NCI-H2081 treated with DMSO at 0.1 percent for 48 hours (cell line): ENCODE measurements at regions not wholly inside any gene's neighbourhood (a gene's known extent, or its start where the extent isn't known, plus 50 kb on each side); places are given as distances from the start of the nearest gene placed in this dataset.
"Not testable (repeated sequence)": the region's sequence is repeated elsewhere in the genome, so short reads cannot be mapped to it uniquely, and the experiment has no call there.

Experiments
- DNase-seq: peaks from one replicate; lab custom pipeline; 2025; lab: John Stamatoyannopoulos, UW

GRCh38 chr4:188665491-188666457 is 526.5 kb downstream of the TRIML1 start:
- DNase-seq, result no peak

- not testable (repeated sequence) for DNase-seq
These were observed 539.5 kb downstream of the TRIML1 start for GRCh38 chr4:188678691-188679090.

- DNase-seq, result no peak
These were observed 540.9 kb downstream of the TRIML1 start for GRCh38 chr4:188680004-188680666.

DNA sequence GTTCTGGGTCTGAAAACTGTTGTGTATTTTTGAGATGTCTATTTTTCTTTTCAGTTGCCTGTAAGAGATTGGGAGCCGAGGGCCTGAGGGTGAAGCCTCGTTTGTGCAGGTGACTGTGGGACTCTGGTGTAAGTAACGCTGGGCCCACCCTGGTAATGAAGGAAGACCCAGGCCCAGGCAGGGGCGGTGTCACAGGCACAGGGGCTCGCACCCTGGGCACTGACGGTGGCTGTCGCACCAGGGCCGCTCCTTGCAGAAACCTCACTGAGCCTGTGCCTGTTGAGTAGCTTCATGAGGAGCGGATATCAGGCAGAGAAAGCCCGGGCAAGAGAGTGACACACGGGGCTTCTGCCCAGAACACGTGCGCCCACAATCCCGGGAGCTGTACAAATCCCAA is 541.4 kb downstream of the TRIML1 start:
- DNase-seq, result no peak

- DNase-seq, result no peak
These were observed 543.1 kb downstream of the TRIML1 start for GRCh38 chr4:188682321-188682720.

- no peak for DNase-seq
These were observed 544.3 kb downstream of the TRIML1 start for GRCh38 chr4:188683571-188683970.

DNA sequence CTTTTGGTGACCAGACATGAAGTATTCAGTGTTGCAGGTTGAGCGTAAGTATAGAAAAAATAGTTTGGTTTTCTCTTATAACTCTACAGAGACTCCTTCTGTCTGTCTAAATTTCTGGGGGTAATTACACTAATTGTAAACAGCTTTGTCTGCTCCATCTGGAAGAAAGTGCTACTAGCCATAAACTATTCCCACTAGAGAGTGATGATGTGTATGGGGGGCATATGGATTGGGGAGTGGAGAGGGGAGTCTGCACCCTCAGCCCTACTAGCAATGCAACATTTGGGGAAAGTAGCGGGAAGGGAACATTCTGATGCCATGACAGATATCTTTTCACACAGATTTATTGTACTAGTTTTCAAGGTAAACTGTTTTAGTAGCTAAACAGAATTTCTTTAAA is 549.7 kb downstream of the TRIML1 start:
- no peak for DNase-seq

- DNase-seq, result no peak
These were observed 552.6 kb downstream of the TRIML1 start for GRCh38 chr4:188691811-188692210.

DNA sequence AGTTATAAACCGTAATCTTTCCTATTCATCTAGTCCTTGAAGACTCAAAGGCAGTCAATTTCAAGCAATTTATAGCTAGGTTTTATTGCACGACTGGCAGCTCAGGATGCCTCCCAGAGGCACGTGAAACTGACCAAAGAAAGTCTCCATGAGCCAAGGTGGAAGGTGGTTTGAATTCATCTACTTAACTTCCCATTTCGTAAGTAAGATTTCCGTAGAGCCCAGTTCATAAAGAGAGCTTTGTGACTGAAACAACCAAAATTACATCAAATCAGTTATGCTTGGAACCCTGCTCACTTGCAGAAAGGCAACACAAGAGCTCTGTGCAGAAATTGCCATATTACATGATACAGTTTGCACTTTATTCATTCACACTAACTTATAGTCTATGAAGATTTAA is 556.0 kb downstream of the TRIML1 start:
- DNase-seq, result no peak

DNA sequence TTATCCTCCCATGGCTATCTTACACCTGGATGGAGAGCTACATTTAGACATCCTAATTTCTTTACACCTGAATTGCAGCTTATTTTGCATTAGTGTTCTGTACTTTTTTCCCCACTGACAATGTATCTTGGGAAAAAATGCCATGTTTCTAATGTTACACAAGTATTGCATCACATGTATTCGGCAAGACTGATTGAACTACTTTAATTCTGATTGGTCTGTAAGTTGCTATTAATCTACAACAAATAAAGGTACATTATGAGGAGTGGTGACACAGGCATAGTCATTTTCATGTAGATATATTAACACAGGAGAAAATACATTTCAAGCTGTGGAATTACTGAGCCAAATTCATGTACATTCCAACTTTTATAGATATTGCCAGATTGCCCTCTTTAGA is 558.0 kb downstream of the TRIML1 start:
- DNase-seq, result no peak

- no peak for DNase-seq
These were observed 562.7 kb downstream of the TRIML1 start for GRCh38 chr4:188701952-188702351.

GRCh38 chr4:188704288-188704687 is 565.0 kb downstream of the TRIML1 start:
- no peak for DNase-seq

DNA sequence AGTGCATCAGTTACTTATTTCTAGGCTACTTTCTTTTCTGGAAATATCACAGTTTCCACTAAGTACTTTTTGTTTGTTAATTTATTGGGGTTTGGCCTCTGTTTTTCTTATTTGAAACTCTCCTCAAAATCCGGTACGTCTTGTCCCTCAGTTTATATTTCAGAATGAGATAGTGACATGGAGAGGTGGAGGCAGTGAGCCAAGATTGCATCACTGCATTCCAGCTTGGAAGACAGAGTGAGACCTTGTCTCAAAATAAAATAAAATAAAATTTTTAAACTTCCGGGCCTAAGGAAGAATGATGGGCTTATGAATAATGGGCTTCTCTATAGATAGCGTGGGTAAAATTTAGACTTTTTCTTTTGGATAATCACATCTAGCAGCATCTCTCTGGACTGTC is 567.8 kb downstream of the TRIML1 start:
- DNase-seq, result no peak

DNA sequence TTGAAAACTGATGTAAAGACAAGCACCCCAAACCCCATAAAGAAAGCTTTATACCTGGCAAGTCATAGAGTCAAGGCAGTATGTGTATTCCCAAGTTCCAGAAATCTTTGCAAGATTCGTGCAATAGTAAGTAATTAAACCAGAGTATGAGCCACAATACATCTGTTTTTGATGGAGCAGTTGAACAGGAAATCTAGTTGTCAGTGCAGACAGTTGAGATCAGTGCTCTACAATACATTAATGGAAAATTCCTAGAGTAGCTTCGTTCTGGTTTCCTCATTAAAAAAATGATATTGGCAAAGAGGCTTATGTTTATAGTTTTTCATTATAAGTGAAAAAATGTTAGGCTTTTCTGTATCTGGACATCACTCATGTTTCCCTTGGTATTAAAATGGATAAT is 575.3 kb downstream of the TRIML1 start:
- DNase-seq, result no peak

DNA sequence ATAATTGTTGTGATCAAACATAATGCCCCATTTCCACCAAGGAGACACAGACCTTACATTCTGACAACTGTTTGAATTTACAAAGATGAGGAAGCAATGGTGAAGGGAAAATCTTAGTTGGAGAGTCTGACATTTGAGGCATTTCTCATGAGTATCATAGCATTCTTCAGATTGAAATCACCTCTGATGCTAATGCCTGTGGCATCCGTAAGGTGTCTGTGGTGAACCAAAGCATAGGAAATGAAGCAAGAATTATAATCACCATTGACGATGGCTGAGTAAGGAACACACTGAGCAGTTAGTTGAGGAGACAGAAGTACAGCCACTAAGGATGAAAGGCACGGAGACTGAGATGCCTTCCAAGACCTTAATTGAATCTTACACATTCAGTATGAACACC is 575.7 kb downstream of the TRIML1 start:
- DNase-seq, result no peak

DNA sequence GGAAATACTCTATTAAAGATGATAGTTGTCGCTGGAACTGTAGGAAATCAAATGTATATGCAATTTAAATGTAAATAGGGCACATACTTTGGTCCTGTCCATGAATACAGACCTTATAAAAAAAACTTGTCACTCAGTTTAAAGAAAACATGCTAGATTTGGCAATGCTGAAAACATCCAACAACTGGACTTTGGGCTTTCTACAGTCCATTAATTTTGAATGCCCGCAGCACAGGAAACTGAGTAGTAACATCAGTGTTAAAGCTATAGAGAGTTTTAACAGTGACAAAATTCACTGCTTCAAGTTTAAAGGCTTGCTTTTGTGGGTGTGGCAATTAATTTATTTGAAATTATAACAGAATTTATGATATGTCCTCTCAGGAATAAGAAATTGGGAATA is 578.4 kb downstream of the TRIML1 start:
- DNase-seq, result no peak

- DNase-seq, result no peak
These were observed 580.6 kb downstream of the TRIML1 start for GRCh38 chr4:188719794-188720193.

GRCh38 chr4:188722911-188723310 is 583.7 kb downstream of the TRIML1 start:
- no peak for DNase-seq

- DNase-seq, result no peak
These were observed 588.5 kb downstream of the TRIML1 start for GRCh38 chr4:188727746-188728145.

DNA sequence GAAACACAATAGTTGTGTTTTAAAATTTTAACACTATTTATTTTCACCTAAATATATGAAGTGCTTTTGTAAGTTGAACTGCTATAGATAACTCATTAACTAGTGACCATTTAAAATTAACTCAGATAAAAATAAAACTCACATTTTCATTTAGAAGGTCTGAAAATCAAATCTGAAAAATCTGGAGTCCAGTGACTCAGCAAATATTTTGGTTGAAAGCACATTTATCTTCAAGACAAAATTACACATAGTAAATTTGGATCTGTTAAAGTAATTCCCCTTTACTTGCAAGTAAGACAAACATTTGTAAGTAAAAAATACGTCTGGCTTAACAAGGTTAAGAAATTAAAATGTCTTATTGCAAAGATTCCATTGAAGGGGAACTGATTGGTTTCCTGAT is 589.1 kb downstream of the TRIML1 start:
- no peak for DNase-seq

DNA sequence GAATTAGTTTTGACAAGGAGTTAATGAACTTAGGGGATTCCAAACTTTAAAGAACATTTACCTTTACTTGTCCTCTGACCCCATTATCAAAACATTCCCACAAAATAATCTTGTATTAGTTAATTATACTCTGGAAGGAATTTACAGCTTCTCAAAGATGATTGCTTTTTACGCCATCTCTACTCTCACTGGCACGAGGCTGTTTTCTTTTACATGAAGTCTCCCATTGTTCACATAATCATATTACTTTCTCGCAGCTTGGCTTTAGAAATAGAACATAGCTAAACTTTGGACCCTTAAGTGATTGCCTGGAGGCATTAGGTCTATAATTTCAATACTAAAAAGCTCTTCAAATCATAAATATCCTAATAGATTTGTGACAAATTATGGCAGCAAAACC is 592.9 kb downstream of the TRIML1 start:
- DNase-seq, result no peak

- DNase-seq, result no peak
These were observed 595.8 kb downstream of the TRIML1 start for GRCh38 chr4:188735082-188735481.

DNA sequence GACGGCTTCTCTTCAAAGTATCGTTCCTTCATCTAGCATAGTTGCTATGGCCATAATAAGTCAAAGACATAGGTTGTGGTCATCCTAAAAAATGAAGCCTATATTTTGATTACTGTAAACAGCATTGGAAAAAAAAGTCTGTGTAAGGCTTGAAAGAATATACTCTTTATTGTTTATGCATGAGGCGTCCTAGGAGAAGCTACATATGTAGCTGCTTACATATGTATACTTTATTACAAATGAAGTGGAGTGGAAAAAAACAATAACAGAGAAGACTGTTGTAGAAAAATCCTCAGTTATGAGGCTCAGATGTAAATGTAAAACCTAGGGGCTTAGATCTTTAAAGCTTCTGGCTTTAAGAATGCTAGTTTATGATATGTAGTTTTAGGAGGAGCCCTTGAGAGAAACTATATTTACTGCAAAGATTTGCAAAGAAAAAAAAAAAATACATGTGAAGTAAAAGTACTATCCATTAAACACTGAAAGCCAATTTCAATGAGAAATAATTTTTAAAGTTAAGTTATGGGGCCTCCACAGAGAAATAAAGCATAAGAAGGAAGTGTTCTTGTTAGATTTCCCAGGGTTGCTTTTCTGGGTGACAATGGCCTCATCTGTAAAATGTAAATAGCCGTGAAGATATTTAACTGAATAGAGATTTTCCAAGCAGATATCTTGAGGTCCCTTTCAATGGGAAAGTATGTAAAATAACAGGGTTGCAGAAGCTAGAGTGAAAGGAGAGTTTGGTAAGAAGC is 598.2 kb downstream of the TRIML1 start:
- no peak for DNase-seq
